B cell (primary cell): ENCODE measurements at regions not wholly inside any gene's neighbourhood (a gene's known extent, or its start where the extent isn't known, plus 50 kb on each side); places are given as distances from the start of the nearest gene placed in this dataset.

ENCODE experiments used
- CTCF ChIP-seq: fragments of 200-600 bp; IDR thresholded peaks from one replicate; pipeline ENCODE4 v1.8.0; 2022; ENCODE audit warnings: antibody characterized with exemption, mild to moderate bottlenecking
- EZH2 ChIP-seq: IDR thresholded peaks from 2 replicates; pipeline ENCODE4 v1.6.1; 2012; ENCODE audit warnings: borderline replicate concordance, low read depth, mild to moderate bottlenecking, moderate library complexity, low read length; ENCODE audit not compliant: insufficient read depth, poor library complexity, severe bottlenecking

GRCh38 chr10:131775833-131776232 is 125.0 kb upstream of the PPP2R2D start:
- TF ChIP-seq CTCF (no peak), EZH2 (no peak)
